NOMO-1 treated with dmso at 0.1 percent for 144 hours (cell line): ENCODE measurements at regions not wholly inside any gene's neighbourhood (a gene's known extent, or its start where the extent isn't known, plus 50 kb on each side); places are given as distances from the start of the nearest gene placed in this dataset.
"Not testable (repeated sequence)": the region's sequence is repeated elsewhere in the genome, so short reads cannot be mapped to it uniquely, and the experiment has no call there.

Source experiments
- DNase-seq: peaks from one replicate; lab custom pipeline; 2025; ENCODE audit not compliant: unreplicated experiment; lab: John Stamatoyannopoulos, UW

DNA sequence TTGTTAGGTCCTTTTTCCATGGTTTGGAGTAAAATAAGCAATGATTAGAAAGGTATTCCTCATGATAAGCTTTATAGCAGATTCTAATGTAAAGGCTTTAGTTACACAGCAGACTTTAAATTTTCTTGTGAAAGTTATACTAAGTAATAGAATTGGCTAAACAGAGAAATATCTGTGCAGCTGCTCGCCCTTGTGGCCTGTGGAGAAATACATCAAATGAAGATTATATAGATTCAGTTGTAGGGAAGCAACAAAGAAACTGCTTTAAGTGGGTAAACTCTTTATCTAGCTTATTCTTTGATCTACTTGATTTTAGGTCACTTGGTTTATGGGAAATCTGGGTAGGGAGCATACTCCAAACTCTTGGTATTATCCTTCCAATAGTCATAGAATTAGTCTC lies 1269.7 kb upstream of the SPRY2 start:
- DNase-seq, result no peak

DNA sequence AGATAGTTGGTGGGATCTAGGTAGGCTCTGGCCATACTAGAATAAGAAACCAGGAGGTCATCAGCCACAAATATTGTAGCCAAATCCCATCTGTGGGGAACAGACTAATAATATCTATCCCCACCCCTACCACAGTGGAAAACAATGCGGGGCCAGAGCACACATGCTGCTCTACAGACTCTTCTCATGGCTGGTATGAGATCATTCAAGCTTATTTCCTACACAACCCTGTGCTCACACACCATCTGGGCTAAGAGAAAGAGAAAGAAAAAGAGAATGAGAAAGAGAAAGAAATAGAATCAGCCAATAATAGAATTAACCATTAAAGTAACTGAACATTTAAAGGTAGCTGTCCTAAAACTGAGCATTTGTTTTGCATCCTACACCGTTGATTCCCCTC lies 1268.4 kb upstream of the SPRY2 start:
- no peak for DNase-seq

DNA sequence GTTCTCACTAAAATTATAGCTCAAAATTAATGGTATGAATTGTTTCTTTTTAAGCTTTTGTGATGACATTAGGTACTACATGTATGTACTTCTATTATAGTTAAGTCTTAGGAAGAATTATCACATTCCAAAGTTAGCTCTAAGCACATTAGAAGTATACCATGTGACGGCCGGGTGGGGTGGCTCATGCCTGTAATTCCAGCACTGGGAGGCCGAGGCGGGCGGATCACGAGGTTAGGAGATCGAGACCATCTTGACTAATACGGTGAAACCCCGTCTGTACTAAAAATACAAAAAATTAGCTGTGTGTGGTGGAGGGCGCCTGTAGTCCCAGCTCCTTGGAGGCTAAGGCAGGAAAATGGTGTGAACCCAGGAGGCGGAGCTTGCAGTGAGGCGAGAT lies 1265.1 kb upstream of the SPRY2 start:
- DNase-seq, result no peak

GRCh38 chr13:81602241-81602640 lies 1261.3 kb upstream of the SPRY2 start:
- no peak for DNase-seq

DNA sequence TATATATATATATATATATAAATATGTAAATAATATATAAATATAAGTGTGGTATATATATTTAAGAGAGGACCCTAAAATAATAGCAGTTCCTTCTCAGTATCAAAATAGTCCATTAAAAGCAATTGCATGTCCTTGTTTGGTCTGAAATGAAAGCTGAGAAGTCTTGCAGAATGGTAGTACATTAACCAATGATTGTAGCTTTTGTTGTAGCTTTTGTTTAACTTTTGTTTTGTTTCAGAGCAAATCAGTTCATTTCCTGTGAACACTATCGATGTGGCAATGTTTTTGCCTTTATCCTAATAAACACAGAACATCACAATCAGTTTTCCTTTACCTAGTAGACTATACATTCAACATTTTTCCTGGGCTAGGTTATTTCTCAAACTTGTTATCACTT lies 1256.2 kb upstream of the SPRY2 start:
- no peak for DNase-seq

GRCh38 chr13:81596224-81596753 lies 1255.4 kb upstream of the SPRY2 start:
- no peak for DNase-seq

DNA sequence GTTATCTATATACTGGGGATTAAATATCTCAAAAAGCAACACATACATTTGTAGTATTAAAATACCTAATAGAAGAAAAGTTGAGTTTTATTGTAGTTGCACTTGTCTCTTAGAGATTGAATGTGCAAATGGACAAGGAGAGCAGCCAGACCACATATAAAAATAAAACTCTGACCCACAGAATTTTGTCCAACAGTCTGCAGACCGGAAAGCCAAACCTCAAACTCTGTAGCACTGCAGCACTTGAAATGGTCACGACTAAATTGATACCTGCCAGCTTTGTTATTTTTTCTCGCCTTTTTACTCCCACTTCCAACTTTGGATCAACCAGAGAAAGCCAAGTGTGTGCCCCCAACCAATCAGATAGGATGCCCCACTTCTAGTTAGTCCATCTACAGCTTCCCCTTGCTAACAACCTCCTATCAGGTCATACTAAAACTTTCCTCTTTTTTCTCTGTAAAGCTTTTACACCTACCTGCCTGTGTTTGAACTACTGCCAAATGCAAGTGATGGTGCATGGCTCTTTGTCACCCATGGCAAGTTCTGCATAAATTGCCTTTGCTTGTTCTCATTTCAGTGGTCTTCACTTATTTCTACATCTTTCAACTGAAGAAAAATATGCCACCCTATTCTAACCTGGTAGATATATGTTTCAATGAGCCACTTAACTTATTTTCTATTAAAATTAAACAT lies 1250.7 kb upstream of the SPRY2 start:
- DNase-seq, result no peak

- DNase-seq, result no peak
These were observed 1241.5 kb upstream of the SPRY2 start for GRCh38 chr13:81582381-81582780.

DNA sequence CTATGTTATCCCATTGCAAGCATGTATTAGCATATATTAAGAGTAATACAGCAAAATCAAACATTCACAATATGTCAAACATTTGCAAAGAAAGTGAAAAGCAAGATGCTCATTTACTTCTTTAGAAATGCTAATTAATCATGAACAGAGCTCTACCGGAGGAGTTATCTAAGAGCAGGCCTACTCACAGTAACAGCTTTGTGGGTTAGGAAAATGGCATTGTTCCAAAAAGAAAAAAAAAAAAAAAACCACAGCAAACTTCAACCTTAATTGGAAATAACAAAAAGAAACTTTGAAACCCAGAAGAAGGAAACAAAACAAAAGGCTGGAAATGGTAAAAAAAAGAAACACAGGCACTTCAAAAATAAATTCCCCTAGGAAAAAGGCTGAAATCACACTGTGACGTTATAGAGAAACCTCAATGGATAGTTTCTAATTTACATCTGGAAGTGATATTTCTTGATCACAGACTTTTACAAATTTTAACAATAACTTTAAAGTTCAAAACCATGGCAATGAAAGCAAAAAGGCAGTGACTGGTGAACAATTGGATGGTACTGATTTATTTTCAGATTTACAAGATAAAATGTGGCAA lies 1236.8 kb upstream of the SPRY2 start:
- no peak for DNase-seq

DNA sequence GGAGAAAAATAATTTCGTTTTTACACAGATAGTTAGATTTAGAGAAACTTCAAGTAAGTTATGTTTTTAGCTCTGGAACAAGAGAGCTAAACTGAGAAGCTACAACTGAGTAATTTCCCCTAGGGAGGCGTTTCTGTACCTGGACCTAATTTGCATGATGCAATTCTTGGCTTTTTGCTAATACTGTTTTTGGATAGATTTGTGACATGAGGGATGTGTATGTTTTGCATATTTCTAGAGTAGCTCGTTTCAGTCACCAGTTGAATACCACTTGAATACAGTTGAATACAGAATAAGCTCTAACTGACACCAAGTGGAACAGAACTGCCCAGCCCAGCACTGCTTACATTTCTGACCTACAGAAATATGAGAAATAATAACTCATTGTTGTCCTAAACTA lies 1227.9 kb upstream of the SPRY2 start:
- DNase-seq, result no peak

DNA sequence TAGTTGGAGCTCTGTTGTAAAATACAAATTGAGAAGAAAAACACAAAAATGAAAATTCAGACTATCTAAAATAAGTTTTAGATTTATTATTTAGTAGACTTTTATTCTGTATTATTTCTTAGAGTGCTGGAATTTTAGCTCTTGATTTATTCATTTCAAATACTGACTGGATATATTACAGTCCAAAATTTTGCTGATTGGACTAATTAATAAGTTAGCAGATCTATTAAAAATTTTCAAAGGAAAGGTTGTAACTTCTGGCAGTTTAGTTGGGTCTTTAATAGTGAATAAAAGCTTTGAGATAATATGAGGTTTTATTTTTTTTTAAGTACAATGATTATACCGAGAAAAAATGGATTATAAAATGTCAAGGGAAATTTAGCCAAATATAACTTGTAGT lies 1224.9 kb upstream of the SPRY2 start:
- no peak for DNase-seq

DNA sequence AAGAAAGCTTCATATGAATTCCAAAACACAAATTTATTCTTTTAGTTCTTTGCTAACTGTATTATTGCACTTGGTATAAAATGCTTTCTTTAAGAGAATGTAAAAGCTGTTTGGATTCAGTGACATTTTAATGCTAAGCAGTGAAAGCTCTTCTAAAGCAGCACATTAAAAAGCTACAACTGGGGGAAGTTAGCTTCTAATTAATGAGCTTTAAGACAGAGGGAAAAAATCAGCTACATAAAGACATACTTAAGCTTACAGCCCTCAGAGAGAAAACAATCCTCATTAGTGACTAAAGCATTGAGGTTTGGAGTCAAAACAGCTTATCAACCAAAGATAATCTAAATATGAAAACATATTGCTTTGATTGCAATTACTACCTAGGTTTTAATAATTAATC lies 1222.2 kb upstream of the SPRY2 start:
- DNase-seq, result no peak

- no peak for DNase-seq
These were observed 1221.7 kb upstream of the SPRY2 start for GRCh38 chr13:81562598-81562997.

- no peak for DNase-seq
These were observed 1210.1 kb upstream of the SPRY2 start for GRCh38 chr13:81551036-81551435.

GRCh38 chr13:81546294-81546693 lies 1205.4 kb upstream of the SPRY2 start:
- DNase-seq, result not testable (repeated sequence)

GRCh38 chr13:81540777-81541176 lies 1199.9 kb upstream of the SPRY2 start:
- DNase-seq, result no peak

DNA sequence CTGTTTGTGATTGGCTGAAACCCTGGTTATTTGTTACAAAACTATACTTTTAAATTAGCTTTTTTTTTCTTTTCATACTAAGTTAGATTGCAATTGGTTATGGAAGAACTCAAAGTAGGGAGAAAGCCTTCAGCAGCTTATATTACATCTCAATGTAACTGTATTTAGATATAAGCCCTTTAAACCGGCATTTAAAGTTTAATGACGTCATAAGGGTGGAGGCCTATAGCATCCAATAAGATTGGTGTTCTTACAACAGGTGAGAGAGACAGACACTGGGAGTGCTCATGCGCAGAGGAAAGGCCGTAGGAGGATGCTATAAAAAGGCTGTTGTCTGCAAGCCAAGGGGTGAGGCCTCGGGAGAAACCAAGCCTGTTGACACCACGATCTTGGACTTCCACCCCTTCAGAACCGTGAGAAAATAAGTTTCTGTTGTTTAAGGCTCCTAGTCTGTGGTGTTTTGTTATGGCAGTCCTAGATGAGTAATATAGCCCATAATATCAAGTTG lies 1198.8 kb upstream of the SPRY2 start:
- no peak for DNase-seq

GRCh38 chr13:81498969-81499368 lies 1158.0 kb upstream of the SPRY2 start:
- DNase-seq, result peak; percentile 4

DNA sequence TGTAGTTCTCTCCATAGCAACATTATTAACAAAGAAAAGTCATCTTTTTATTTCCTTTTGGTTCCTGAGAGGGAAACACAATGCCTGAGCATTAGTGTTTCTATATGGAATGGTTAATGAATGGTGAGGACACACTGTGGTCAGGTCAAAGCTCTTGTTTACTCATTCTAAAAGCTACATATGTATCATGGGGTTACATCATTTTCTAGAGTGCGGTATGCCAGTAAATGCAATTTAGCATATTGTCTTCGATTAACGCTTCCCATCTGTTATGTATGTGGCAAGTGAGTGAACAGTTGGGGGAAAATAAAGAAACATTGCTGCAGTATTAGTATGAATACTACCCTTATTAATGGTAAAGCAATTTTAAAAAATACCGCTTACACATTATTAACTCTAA lies 1152.2 kb upstream of the SPRY2 start:
- no peak for DNase-seq

GRCh38 chr13:81492449-81492848 lies 1151.5 kb upstream of the SPRY2 start:
- no peak for DNase-seq

DNA sequence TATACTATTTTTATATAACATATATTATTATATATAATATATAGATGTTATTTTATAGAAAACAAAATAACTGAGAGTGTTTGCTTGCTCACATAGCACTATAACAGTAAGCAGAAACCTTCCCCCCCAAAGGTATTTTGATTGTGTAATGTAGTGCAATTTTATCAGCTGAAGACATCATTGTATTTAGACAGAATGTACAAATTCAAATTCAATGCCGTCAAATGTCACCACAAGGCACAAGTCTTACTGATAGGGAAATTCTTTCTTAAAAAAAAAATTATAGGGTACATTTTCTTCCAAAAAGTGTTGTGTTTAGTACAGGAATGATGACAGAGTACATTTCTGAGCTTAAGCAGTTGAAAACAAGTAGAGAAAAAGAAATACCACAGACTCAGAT lies 1147.1 kb upstream of the SPRY2 start:
- no peak for DNase-seq

- DNase-seq, result no peak
These were observed 1146.2 kb upstream of the SPRY2 start for GRCh38 chr13:81487151-81487550.

- DNase-seq, result no peak
These were observed 1139.7 kb upstream of the SPRY2 start for GRCh38 chr13:81480634-81481033.
